C4-2B (cell line): ENCODE measurements at regions not wholly inside any gene's neighbourhood (a gene's known extent, or its start where the extent isn't known, plus 50 kb on each side); places are given as distances from the start of the nearest gene placed in this dataset.

Experiments
- H3K27ac ChIP-seq: fragments of 450-650 bp; 2 replicates; pipeline ENCODE4 v1.5.1; 2017
- ZFX ChIP-seq: fragments of 450-650 bp; IDR thresholded peaks from 2 replicates; pipeline ENCODE4 v1.6.1; 2017
- TF ChIP-seq, protein P1 (sequence below): fragments of 450-650 bp; conservative IDR thresholded peaks from 2 replicates; pipeline ENCODE4 v1.5.1; 2017; ENCODE audit warnings: mild to moderate bottlenecking

DNA sequence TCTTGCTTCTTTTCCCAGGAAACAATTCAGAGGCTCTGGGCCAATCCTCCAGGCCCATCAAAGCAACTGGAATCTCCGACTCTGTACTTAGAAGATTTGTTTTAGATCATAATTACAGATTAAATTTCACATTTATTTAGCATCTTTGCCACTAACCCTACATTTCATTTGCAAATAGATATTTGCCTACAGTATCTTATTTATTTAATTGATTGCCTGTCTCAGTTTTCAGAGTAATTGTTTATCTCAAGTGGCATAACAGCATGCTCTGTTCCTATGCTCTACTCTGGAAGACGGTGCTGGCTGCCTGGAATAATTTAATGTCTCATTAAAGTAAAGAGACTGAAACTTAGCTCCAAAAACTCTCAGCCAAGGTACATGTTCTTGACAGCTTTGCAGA is 213.4 kb downstream of the HNMT start:
- TF ChIP-seq, protein P1, sequence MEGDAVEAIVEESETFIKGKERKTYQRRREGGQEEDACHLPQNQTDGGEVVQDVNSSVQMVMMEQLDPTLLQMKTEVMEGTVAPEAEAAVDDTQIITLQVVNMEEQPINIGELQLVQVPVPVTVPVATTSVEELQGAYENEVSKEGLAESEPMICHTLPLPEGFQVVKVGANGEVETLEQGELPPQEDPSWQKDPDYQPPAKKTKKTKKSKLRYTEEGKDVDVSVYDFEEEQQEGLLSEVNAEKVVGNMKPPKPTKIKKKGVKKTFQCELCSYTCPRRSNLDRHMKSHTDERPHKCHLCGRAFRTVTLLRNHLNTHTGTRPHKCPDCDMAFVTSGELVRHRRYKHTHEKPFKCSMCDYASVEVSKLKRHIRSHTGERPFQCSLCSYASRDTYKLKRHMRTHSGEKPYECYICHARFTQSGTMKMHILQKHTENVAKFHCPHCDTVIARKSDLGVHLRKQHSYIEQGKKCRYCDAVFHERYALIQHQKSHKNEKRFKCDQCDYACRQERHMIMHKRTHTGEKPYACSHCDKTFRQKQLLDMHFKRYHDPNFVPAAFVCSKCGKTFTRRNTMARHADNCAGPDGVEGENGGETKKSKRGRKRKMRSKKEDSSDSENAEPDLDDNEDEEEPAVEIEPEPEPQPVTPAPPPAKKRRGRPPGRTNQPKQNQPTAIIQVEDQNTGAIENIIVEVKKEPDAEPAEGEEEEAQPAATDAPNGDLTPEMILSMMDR: no peak
- no peak for TF ChIP-seq ZFX
- H3K27ac ChIP-seq: no peak overlapping the region

DNA sequence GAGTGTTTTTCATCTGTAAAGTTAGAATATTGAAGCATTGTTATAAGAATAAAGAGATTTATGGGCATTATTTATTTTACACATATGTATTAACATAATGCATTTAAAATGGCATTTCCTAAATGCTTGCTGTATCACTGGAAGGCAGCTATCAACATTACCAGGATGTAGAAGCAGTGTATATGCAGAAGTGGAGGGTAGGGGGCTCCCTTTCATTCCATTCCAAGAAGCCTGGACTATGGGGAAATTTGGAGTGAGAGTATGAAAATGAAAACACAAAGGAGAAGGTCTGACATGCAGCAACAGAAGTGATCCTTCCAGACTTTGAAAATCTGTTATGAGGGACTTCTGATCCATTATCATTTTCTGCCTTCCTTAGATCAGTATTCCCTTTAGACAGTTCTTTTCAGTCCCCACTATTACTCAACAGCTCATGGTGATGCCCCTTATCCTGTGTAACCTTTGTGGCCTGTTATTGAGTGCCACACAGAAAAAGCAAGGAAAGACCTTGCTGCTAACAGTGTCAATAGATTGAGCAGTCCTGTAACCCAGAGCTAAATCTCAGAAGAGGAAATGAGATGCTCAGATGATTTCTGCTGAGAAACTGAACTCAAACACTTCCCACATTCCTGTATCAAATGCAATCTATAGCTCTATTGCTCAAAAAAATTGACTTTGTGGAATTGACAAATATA is 216.6 kb downstream of the HNMT start:
- H3K27ac ChIP-seq: no peak overlapping the region

DNA sequence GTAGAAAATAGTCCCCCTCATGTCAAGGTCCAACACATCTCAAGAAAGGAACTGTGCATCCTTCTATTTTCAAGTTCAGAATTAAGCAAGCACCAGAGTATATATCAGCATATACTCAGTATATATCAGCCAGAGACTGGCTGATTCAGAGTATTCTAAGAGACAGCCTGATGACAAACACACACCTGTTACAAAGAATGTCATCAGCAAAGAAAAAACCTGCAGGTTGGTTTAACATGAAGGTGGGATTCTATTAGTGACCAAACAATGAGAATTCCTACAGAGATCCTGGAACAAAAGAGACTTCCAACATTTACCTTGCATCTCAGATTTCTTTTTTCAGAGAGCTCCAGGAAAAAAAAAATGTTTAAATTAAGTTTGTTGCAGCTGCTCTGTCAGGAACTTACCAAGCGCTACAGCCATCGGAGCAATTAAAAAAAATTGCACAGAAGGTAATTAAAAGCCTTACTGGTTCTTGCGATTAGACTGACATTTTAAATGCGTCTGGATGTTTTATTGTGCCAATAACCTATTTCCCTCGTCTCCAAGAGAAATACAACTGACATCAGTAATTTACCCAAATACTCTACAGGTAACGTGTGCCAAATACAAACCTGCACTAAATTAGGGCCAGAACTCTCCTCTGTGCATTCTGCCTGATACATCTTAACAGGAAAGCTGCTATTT is 218.1 kb downstream of the HNMT start:
- no peak overlapping the region for H3K27ac ChIP-seq
- TF ChIP-seq, protein P1: no peak
- no peak for TF ChIP-seq ZFX

More for the DNA sequence above, 216.6 kb downstream of the HNMT start:
- no peak for TF ChIP-seq ZFX
- TF ChIP-seq, protein P1: no peak; the same call in 1 of the 2 replicates

DNA sequence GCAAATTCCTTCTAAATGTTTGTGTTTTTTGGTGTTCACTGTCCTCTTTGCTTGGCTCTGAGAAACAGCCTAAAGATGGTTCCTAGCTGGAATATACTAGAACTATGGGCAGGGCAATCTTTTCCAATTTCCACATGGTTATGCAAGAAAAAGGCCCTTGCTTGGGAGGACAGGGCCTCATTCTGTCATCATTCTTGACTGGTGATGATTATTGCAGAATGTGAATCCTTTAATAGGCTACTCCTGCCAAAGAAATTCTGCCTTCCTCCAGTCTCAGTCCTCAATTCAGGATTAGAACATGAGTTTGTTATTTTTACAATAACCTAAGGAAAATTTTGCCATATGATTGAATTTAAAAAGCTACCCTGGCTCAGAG is 218.7 kb downstream of the HNMT start:
- TF ChIP-seq ZFX: no peak
- TF ChIP-seq, protein P1: no peak
- H3K27ac ChIP-seq: no peak overlapping the region

DNA sequence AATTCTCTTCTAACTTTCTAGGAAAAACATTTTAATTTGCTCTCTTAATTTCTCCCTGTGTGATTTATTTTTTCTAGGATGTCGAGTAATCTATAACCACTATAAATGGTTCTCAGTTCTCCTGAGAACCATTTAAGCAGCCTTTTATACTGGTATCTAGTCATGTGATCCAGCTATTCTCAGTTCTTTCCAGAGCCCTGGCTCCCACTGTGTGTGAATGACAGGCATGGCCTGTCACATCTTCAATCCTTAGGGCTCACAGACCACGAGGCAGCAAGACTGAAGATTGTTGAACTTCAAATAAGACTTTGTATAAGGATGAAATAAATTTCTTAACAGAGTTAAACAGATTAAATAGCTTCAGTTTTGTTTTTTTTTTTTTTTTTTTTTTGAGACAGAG is 219.4 kb downstream of the HNMT start:
- no peak for TF ChIP-seq ZFX
- TF ChIP-seq, protein P1: no peak
- H3K27ac ChIP-seq: no peak overlapping the region

DNA sequence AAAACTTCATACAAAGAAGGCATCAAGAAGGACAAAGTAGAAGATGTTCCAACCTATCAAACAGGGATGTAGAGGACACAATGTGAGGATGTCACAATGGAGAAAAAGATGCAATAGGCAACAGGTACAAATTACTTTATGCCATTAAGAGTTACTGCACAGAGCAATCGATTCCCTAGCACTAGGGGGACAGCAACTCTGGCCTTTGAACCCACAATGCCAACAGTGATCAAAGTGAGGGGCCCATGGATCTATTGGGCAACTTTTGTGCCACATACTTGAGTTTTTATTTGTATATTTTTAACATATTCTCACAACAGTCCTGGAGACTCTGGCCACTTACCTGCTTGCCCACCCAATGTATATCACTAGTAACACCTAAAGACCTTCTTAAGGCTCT is 220.2 kb downstream of the HNMT start:
- no peak overlapping the region for H3K27ac ChIP-seq
- TF ChIP-seq, protein P1: no peak
- TF ChIP-seq ZFX: no peak

DNA sequence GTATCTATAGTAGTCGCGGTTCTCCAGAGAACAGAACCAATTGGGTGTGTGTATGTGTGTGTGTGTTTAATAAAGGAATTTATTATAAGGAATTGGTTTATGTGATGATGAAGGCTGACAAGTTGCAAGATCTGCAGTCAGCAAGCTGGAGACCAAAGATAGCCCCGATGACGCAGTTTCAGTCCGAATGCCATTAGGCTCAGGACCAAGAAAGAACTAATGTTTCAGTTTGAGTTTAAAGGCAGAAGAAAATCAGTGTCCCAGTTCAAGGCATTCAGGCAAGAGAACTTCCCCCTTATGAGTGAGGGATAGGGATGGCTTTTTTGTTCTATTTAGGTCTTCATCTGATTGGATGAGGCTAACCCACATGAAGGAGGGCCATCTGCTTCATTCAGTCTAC is 221.6 kb downstream of the HNMT start:
- no peak overlapping the region for H3K27ac ChIP-seq
- TF ChIP-seq ZFX: no peak
- TF ChIP-seq, protein P1: no peak
